GM23248 (cell line): ENCODE measurements at regions not wholly inside any gene's neighbourhood (a gene's known extent, or its start where the extent isn't known, plus 50 kb on each side); places are given as distances from the start of the nearest gene placed in this dataset.

ENCODE experiments used
- EZH2 ChIP-seq: fragments of 200-600 bp; sonication (generic); IDR thresholded peaks from 2 replicates; pipeline ENCODE4 v1.6.1; 2018; ENCODE audit warnings: antibody characterized with exemption, mild to moderate bottlenecking; ENCODE audit not compliant: insufficient read depth, poor library complexity, severe bottlenecking
- EZH2phosphoT487 ChIP-seq: fragments of 200-600 bp; sonication (generic); IDR thresholded peaks from 2 replicates; pipeline ENCODE4 v1.6.1; 2018; ENCODE audit warnings: antibody characterized with exemption, moderate library complexity, mild to moderate bottlenecking, low read depth; ENCODE audit not compliant: insufficient read depth

DNA sequence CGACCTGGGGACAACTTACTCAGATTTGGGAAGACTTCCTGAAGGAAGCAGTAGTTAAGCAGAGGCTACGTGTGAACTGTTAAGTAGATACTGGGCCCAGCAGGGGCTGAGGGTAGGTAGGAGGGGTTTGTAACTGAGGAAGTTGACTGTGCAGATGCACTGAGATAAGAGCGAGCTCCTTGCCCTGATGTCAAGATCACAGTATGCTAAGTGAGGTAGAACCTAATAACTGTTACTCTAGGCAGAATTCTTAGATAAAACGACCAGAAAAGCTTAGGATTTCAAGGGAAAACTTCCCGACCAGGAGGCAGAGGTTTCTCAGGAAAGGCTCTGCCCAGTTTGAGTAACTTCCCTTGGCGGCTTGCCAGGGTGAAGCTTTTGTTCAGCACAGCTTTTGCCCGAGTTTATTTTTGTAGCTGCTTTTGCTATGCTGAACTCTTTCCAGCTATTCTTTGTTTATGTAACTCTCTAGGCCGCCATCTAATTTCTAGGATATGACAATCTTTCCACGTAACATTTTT is 632.1 kb downstream of the DIAPH3 start:
- TF ChIP-seq EZH2 (no peak), EZH2phosphoT487 (no peak)
